ENCODE measurements at regions not wholly inside any gene's neighbourhood (a gene's known extent, or its start where the extent isn't known, plus 50 kb on each side); places are given as distances from the start of the nearest gene placed in this dataset.

DNA sequence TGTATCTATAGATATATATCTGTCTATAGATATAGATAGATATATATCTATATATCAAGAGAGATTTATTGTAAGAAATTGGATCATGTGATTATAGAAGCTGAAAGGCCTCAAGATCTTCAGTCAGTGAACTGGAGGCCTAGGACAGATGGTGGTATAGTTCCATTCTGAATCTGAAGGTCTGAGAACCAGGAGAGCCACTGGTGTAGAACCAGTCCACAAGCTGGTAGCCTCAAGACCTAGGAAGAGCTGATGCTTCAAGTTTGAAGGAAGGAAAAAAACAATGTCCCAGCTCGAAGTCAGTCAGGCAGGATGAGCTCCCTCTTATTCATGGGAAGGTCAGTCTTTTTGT lies 213.2 kb upstream of the JUN start:
- no peak for TF ChIP-seq POLR2A (IDR thresholded peaks at IDR 0.05)
- TF ChIP-seq, protein P1, sequence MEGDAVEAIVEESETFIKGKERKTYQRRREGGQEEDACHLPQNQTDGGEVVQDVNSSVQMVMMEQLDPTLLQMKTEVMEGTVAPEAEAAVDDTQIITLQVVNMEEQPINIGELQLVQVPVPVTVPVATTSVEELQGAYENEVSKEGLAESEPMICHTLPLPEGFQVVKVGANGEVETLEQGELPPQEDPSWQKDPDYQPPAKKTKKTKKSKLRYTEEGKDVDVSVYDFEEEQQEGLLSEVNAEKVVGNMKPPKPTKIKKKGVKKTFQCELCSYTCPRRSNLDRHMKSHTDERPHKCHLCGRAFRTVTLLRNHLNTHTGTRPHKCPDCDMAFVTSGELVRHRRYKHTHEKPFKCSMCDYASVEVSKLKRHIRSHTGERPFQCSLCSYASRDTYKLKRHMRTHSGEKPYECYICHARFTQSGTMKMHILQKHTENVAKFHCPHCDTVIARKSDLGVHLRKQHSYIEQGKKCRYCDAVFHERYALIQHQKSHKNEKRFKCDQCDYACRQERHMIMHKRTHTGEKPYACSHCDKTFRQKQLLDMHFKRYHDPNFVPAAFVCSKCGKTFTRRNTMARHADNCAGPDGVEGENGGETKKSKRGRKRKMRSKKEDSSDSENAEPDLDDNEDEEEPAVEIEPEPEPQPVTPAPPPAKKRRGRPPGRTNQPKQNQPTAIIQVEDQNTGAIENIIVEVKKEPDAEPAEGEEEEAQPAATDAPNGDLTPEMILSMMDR (IDR thresholded peaks at IDR 0.05): no peak
- H3K36me3 ChIP-seq: no peaks in the 10 kb centered on the region
- intact Hi-C loops (cut with DNase I): no loop called here

DNA sequence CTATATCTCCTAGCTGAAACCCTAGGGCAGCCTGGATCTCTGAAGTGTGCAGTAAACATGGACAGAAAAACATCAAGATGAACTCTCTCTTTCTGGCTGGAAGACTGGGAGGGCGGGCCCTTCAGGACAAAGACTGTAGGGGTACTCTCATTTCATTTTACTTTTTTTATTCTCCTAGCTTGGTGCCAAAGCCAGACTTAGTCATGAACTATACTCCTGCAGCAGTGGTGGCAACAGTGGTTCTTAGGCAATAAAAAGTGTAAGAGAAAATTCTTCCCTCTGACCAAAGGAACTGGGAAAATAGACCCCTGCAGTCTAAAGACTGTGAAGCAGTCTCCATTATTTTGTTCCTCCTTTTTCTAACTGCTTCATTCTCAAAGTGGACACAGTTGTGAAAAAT lies 213.8 kb upstream of the JUN start:
- TF ChIP-seq POLR2A (IDR thresholded peaks at IDR 0.05): no peak
- no peak for DNase-seq
- H3K27ac ChIP-seq: no peak overlapping the region
- no peak overlapping the region for H3K4me3 ChIP-seq
- intact Hi-C loops (cut with DNase I): no loop called here
- H3K27me3 ChIP-seq: no peaks in the 10 kb centered on the region
- peaks cover 0 to 11% (median 5%) of the 10 kb centered on the region in 3 donors for H3K4me1 ChIP-seq
- H3K36me3 ChIP-seq: no peaks in the 10 kb centered on the region
- H3K9me3 ChIP-seq: no peaks in the 10 kb centered on the region
- 92 to 100% methylated on average over 1 of the region's 1 CpG for WGBS, 2 donors

More for the DNA sequence above, 213.2 kb upstream of the JUN start:
- H3K4me3 ChIP-seq: no peak overlapping the region
- no peaks in the 10 kb centered on the region for H3K27me3 ChIP-seq
- no peak for DNase-seq
- 74 to 77% methylated on average over 1 of the region's 1 CpG for WGBS, 2 donors
- H3K9me3 ChIP-seq: no peaks in the 10 kb centered on the region
- H3K4me1 ChIP-seq: peaks cover 0 to 11% (median 5%) of the 10 kb centered on the region in 3 donors
- no peak overlapping the region for H3K27ac ChIP-seq

DNA sequence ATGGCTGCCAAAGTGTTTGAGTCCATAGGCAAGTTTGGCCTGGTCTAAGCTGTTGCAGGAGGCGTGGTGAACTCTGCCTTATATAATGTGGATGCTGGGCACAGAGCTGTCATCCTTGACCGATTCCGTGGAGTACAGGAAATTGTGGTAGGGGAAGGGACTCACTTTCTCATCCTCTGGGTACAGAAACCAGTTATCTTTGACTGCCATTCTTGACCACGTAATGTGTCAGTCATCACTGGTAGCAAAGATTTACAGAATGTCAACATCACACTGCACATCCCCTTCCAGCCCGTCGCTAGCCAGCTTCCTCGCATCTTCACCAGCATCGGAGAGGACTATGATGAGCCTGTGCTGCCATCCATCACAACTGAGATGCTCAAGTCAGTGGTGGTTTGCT lies 215.8 kb upstream of the JUN start:
- WGBS, 2 donors: 82 to 88% methylated on average over 7 to 8 of the region's 8 CpGs
- Histone ChIP-seq H3K27me3 (no peaks in the 10 kb centered on the region), H3K9me3 (no peaks in the 10 kb centered on the region), H3K4me3 (no peak overlapping the region), H3K27ac (no peak overlapping the region), H3K4me1 (peaks cover 0 to 6% (median 5%) of the 10 kb centered on the region in 3 donors), H3K36me3 (no peaks in the 10 kb centered on the region)
- DNase-seq: no peak
- intact Hi-C loops (cut with DNase I): no loop called here
- TF ChIP-seq, protein P1 (IDR thresholded peaks at IDR 0.05): no peak
- TF ChIP-seq POLR2A (IDR thresholded peaks at IDR 0.05): no peak

DNA sequence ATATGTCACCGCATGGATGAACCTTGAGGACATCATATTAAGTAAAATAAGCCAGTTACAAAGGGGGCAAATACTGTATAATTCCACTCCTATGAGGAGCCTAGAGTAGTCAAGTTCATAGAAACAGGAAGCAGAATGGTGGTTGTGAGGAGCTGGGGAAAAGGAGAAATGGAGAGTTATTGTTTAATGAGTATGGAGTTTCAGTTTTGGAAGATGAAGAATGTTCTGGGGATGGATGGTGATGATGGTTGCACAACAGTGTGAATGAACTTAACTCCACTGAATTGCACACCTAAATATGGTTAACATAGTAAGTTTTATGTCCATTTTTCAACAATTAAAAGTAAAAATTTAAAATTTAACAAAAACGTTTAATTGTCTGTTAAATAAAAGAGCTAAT lies 220.9 kb upstream of the JUN start:
- Histone ChIP-seq H3K4me3 (no peak overlapping the region), H3K9me3 (no peaks in the 10 kb centered on the region), H3K36me3 (no peaks in the 10 kb centered on the region), H3K27ac (no peak overlapping the region), H3K27me3 (no peaks in the 10 kb centered on the region), H3K4me1 (peaks cover 0 to 16% (median 0%) of the 10 kb centered on the region in 3 donors)
- intact Hi-C loops (cut with DNase I): no loop called here
- 54 to 66% methylated on average over 2 of the region's 2 CpGs for WGBS, 2 donors
- TF ChIP-seq POLR2A (IDR thresholded peaks at IDR 0.05): no peak
- TF ChIP-seq, protein P1 (IDR thresholded peaks at IDR 0.05): no peak
- DNase-seq: no peak

DNA sequence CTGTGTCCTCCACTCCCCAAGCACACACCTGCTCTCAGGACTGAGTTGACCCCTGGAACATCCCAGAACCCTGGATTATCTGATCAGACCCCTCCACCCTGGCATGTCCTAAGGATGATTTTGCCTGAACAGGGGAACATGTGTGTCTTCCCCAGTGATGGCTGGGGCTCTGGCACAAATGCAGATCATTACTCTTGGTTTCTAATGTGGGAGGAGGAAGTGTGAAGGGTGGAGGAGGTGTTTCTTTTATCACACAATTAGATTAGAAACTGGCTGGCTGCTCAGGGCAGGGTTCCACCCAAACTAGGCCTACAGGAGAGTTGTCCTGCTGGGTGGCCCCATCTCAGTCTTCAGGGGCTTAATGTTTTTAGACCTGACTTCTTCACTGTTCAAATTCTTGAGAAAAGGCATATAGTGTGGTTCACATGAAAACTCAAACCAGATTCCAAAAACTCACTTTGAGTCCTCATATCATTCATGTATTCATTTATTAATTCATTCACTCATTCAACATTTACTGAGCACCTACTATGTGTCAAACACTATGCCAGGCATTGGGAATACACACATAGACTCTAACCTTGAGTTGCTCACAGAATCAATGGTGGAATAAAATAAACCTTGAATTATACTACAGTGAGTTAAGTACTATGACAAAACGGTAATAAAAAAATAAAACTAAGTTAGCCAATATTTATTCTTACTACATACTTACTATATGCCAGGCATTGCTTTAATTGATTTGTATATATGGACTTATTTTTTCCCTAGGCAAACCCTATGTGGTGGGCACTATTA lies 221.8 kb upstream of the JUN start:
- no peak for TF ChIP-seq POLR2A (IDR thresholded peaks at IDR 0.05)
- TF ChIP-seq, protein P1 (IDR thresholded peaks at IDR 0.05): no peak
- Histone ChIP-seq H3K36me3 (no peaks in the 10 kb centered on the region), H3K9me3 (no peaks in the 10 kb centered on the region), H3K4me3 (no peak overlapping the region), H3K27ac (no peak overlapping the region), H3K4me1 (peaks cover 0 to 16% (median 0%) of the 10 kb centered on the region in 3 donors), H3K27me3 (no peaks in the 10 kb centered on the region)
- intact Hi-C loops (cut with DNase I): no loop called here
- WGBS, 2 donors: 73 to 87% methylated on average over 1 of the region's 1 CpG
- no peak for DNase-seq
